Liver (tissue), 8 donors: ENCODE measurements at regions not wholly inside any gene's neighbourhood (a gene's known extent, or its start where the extent isn't known, plus 50 kb on each side); places are given as distances from the start of the nearest gene placed in this dataset.
A peak's percentile ranks its signal among the peaks of the same experiment; 100 is the strongest.
"Not testable (repeated sequence)": the region's sequence is repeated elsewhere in the genome, so short reads cannot be mapped to it uniquely, and the experiment has no call there.

Experiments used
- DNase-seq: peaks from one replicate; pipeline ENCODE4 v3.0.0-alpha.2; 2017; ENCODE audit warnings: low spot score
- H3K27ac ChIP-seq, 2 donors: one replicate each; pipeline ENCODE4 v1.7.0; 2013; ENCODE audit warnings: inconsistent platforms in 2 of 2, low read length in 2 of 2, control low read depth in 1 of 2, low read depth in 1 of 2, mild to moderate bottlenecking in 1 of 2
- H3K27me3 ChIP-seq, 4 donors: one replicate each; pipeline versions ENCODE4 v1.6.1 to v1.7.0; 2013; ENCODE audit warnings: low read length in 3 of 4, inconsistent platforms in 1 of 4, mild to moderate bottlenecking in 1 of 4, moderate library complexity in 1 of 4; ENCODE audit not compliant: control insufficient read depth in 4 of 4, insufficient read depth in 4 of 4
- H3K36me3 ChIP-seq, 4 donors: one replicate each; pipeline versions ENCODE4 v1.6.1 to v1.7.0; 2013; ENCODE audit warnings: low read length in 3 of 4, mild to moderate bottlenecking in 3 of 4, low read depth in 1 of 4, moderate library complexity in 1 of 4; ENCODE audit not compliant: control insufficient read depth in 4 of 4, insufficient read depth in 3 of 4
- H3K4me1 ChIP-seq, 4 donors: one replicate each; pipeline versions ENCODE4 v1.6.1 to v1.7.0; 2013; ENCODE audit warnings: low read length in 3 of 4, mild to moderate bottlenecking in 3 of 4, moderate library complexity in 1 of 4; ENCODE audit not compliant: control insufficient read depth in 4 of 4, insufficient read depth in 4 of 4
- H3K4me3 ChIP-seq, 3 donors: one replicate each; pipeline versions ENCODE4 v1.6.1 to v1.7.0; 2013; ENCODE audit warnings: low read length in 3 of 3, control low read depth in 1 of 3, low read depth in 1 of 3, mild to moderate bottlenecking in 1 of 3
- H3K9ac ChIP-seq, 2 donors: one replicate each; pipeline ENCODE4 v1.7.0; 2013; ENCODE audit warnings: low read length in 2 of 2, mild to moderate bottlenecking in 2 of 2, moderate library complexity in 2 of 2, control low read depth in 1 of 2, low read depth in 1 of 2
- H3K9me3 ChIP-seq, 4 donors: one replicate each; pipeline versions ENCODE4 v1.6.1 to v1.7.0; 2013; ENCODE audit warnings: low read length in 3 of 4; ENCODE audit not compliant: control insufficient read depth in 4 of 4
- NR2F2 ChIP-seq: IDR thresholded peaks from 2 replicates; pipeline ENCODE4 v1.6.1; 2016; ENCODE audit warnings: antibody characterized with exemption
- RAD21 ChIP-seq, 2 donors: IDR thresholded peaks; 2 replicates each; pipeline ENCODE4 v1.6.1; 2016; ENCODE audit warnings: antibody characterized with exemption in 2 of 2, mild to moderate bottlenecking in 2 of 2
- TAF1 ChIP-seq: conservative IDR thresholded peaks from 2 replicates; pipeline ENCODE4 v1.6.1; 2016; ENCODE audit warnings: antibody characterized with exemption, mild to moderate bottlenecking
- YY1 ChIP-seq: IDR thresholded peaks from 2 replicates; pipeline ENCODE4 v1.6.1; 2016; ENCODE audit warnings: antibody characterized with exemption, mild to moderate bottlenecking
- ZBTB33 ChIP-seq: IDR thresholded peaks from 2 replicates; pipeline ENCODE4 v1.6.1; 2016; ENCODE audit warnings: antibody characterized with exemption
- WGBS: extraction: QIAGEN DNeasy Blood & Tissue Kit; methylation state at CpG from one replicate; pipeline ENCODE4 v1.1.7; 2013; 5-methylcytosine and 5-hydroxymethylcytosine counted together
- TF ChIP-seq, protein P1 (sequence below): IDR thresholded peaks from 2 replicates; pipeline ENCODE4 v1.6.1; 2016; ENCODE audit warnings: antibody characterized with exemption
- TF ChIP-seq, protein P2 (sequence below): fragments of 150-350 bp; IDR thresholded peaks from 2 replicates; pipeline ENCODE4 v1.5.1; 2017; ENCODE audit warnings: improper control_type of control experiment, low read depth, low read length; ENCODE audit not compliant: missing input control
- donor health status: healthy.
- donor health status: healthy.
- donor health status: healthy.
- donor health status: healthy.
- donor health status: healthy.

DNA sequence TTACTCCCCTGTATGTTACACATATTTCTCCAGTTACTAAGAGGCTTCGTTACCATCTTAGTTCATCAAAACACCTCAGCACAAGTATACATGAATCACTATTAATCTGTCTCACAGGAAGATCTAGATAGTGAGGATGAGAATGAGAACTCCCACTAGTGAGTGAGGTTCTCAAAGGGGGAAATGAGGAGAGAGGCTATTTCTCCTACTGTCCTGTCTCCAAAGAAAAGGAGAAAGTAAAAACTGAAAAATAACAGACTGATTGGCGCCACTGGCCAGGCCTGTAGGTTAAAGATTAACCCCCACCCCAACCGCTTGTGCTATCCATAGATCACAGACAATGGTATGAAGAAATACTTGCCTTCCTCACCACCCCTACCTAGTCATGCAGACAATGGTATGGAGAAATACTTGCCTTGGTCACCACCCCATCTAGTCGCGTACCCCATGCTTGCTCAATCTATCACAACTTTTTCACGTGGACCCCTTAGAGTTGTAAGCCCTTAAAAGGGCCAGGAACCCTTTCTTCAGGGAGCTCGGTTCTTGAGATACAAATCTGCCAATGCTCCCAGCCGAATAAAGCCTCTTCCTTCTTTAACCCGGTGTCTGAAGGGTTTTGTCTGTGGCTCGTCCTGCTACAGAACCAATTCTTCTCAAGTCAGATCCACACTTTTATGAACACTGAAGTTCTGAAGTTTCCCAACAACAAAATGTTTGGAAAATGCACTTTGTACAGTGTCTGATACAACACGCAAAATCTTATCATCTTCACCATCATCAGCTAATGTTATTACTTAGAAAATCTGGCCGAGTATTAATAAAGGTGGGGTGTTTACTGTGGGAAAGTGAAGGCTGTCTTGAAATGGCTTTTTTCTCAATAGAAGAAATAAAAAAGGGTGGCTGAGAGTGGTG is 598.1 kb downstream of the UQCRFS1 start:
- peaks cover 0 to 1% (median 0%) of the 10 kb centered on the region in 4 donors for H3K9me3 ChIP-seq
- no peaks in the 10 kb centered on the region for H3K4me1 ChIP-seq
- 82% methylated on average over 12 of the region's 12 CpGs for WGBS
- TF ChIP-seq RAD21 (IDR thresholded peaks at IDR 0.05) = no peak
- no peak for TF ChIP-seq NR2F2
- TF ChIP-seq, protein P1, sequence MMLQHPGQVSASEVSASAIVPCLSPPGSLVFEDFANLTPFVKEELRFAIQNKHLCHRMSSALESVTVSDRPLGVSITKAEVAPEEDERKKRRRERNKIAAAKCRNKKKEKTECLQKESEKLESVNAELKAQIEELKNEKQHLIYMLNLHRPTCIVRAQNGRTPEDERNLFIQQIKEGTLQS = no peak
- TF ChIP-seq, protein P2, sequence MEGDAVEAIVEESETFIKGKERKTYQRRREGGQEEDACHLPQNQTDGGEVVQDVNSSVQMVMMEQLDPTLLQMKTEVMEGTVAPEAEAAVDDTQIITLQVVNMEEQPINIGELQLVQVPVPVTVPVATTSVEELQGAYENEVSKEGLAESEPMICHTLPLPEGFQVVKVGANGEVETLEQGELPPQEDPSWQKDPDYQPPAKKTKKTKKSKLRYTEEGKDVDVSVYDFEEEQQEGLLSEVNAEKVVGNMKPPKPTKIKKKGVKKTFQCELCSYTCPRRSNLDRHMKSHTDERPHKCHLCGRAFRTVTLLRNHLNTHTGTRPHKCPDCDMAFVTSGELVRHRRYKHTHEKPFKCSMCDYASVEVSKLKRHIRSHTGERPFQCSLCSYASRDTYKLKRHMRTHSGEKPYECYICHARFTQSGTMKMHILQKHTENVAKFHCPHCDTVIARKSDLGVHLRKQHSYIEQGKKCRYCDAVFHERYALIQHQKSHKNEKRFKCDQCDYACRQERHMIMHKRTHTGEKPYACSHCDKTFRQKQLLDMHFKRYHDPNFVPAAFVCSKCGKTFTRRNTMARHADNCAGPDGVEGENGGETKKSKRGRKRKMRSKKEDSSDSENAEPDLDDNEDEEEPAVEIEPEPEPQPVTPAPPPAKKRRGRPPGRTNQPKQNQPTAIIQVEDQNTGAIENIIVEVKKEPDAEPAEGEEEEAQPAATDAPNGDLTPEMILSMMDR = no peak
- no peaks in the 10 kb centered on the region for H3K36me3 ChIP-seq
- H3K27me3 ChIP-seq = no peaks in the 10 kb centered on the region
- no peak overlapping the region for H3K9ac ChIP-seq
- no peak overlapping the region for H3K27ac ChIP-seq
- DNase-seq = no peak
- H3K4me3 ChIP-seq = no peak overlapping the region

DNA sequence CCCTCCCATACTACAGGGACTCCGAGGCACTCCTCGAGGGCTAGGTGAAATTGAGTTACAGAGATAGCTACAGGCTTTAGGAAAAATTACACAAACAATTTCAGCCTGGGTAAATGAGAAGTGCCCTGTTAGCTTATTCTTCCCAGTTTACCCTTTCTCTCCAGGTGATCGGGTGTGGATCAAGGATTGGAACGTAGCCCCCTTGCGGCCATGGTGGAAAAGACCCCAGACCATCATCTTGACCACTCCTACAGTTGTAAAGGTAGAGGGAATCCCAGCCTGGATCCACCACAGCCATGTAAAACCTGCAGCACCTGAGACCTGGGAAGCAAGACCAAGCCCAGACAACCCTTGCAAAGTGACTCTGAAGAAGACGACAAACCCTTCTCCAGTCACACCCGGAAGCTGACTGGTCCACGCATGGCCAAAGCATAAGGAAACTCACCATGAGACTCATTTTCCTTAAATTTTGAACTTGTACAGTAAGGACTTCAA is 600.6 kb downstream of the UQCRFS1 start:
- WGBS = 85% methylated on average over 8 of the region's 8 CpGs
- H3K9me3 ChIP-seq = peaks cover 0 to 1% (median 0%) of the 10 kb centered on the region in 4 donors
- DNase-seq = no peak

DNA sequence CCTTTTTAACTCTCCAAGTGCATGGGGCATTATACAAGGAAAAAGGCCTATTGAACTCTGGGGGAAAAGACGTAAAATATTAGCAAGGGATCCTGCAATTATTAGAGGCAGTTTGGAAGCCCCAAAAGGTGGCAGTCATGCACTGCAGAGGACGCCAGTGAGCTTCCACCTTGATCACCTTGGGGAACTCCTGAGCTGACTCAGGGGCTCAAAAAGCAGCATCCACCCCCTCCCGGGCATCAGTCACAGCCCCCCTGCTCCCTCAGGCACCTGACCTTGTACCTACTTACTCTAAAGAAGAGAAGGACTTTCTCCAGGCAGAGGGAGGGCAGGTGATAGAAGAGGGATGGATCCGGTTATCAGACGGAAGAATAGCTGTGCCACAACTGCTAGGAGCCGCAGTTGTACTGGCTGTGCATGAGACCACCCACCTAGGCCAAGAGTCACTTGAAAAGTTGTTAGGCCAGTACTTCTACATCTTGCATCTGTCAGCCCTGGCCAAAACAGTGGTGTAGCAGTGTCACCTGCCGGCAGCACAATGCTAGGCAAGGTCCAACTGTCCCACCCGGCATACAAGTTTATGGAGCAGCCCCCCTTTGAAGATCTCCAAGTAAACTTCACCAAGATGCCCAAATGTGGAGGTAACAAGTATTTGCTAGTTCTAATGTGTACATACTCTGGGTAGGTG is 601.6 kb downstream of the UQCRFS1 start:
- not testable (repeated sequence) for H3K9me3 ChIP-seq

More for the DNA sequence above, 600.6 kb downstream of the UQCRFS1 start:
- Histone ChIP-seq H3K36me3 (no peaks in the 10 kb centered on the region), H3K4me1 (no peaks in the 10 kb centered on the region), H3K4me3 (no peak overlapping the region), H3K27me3 (no peaks in the 10 kb centered on the region), H3K27ac (no peak overlapping the region), H3K9ac (no peak overlapping the region)
- TF ChIP-seq YY1 = no peak
- TF ChIP-seq TAF1 = no peak
- no peak for TF ChIP-seq ZBTB33

More for the DNA sequence above, 601.6 kb downstream of the UQCRFS1 start:
- TF ChIP-seq, protein P2 = peak; percentile 11
- H3K4me1 ChIP-seq, H3K4me3 ChIP-seq, H3K27ac ChIP-seq, H3K27me3 ChIP-seq, H3K9ac ChIP-seq, DNase-seq, H3K36me3 ChIP-seq: not testable (repeated sequence)
- WGBS = 87% methylated on average over 8 of the region's 8 CpGs
